ENCODE measurements at regions not wholly inside any gene's neighbourhood (a gene's known extent, or its start where the extent isn't known, plus 50 kb on each side); places are given as distances from the start of the nearest gene placed in this dataset.
"Not testable (repeated sequence)": the region's sequence is repeated elsewhere in the genome, so short reads cannot be mapped to it uniquely, and the experiment has no call there.

DNA sequence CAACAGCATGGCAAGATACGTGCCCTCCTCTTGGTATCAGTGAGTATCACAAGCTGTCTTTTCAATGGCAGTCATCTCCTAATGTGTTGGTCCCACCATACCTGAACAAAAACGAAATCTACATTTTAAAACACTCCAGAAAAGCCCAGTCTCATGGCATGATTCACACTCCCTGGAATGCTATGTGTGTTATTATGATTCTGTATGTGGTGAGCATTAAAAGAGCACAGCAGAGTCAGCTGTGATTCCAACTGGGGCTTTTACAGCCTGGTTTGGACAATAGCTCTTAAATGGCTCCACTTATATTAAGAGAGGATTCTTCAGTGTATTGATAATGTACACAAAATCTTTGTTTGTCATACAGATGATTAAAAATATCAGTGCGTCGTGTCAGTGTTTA, 274.1 kb upstream of the GK2 start:
- H3K36me3 ChIP-seq, result no peaks in the 10 kb centered on the region
- H3K27ac ChIP-seq, result no peak overlapping the region
- no peak for DNase-seq
- no peak overlapping the region for H3K4me3 ChIP-seq (replicated peaks in 1 of 3)
- no peaks in the 10 kb centered on the region for H3K9me3 ChIP-seq
- no peaks in the 10 kb centered on the region for H3K27me3 ChIP-seq
- WGBS, 2 donors, result 81 to 86% methylated on average over 4 of the region's 4 CpGs
- intact Hi-C loops (cut with DNase I), result no loop called here
- H3K4me1 ChIP-seq, result no peaks in the 10 kb centered on the region
- TF ChIP-seq, protein P1, sequence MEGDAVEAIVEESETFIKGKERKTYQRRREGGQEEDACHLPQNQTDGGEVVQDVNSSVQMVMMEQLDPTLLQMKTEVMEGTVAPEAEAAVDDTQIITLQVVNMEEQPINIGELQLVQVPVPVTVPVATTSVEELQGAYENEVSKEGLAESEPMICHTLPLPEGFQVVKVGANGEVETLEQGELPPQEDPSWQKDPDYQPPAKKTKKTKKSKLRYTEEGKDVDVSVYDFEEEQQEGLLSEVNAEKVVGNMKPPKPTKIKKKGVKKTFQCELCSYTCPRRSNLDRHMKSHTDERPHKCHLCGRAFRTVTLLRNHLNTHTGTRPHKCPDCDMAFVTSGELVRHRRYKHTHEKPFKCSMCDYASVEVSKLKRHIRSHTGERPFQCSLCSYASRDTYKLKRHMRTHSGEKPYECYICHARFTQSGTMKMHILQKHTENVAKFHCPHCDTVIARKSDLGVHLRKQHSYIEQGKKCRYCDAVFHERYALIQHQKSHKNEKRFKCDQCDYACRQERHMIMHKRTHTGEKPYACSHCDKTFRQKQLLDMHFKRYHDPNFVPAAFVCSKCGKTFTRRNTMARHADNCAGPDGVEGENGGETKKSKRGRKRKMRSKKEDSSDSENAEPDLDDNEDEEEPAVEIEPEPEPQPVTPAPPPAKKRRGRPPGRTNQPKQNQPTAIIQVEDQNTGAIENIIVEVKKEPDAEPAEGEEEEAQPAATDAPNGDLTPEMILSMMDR (IDR thresholded peaks at IDR 0.05), result no peak
- TF ChIP-seq POLR2A (IDR thresholded peaks at IDR 0.05), result no peak

DNA sequence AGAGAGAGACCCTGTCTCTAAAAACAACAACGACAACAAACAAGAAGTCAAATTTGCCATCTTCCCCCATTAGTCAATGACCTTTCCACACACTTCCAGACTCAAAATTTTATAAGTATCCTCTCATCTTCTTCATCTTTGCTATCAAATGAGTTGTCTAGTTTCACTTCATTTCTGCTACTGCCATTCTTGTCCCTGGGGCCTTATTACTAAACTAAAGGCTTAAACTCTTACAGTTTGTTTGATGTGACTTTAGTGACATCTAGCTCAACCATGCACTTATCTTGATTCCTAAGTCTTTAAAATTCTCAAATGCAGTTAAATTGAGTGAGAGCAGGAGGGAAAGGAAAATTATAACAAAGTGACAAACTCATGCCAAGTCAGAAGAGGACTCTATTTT, 271.8 kb upstream of the GK2 start:
- TF ChIP-seq, protein P1 (IDR thresholded peaks at IDR 0.05), result no peak
- no peak for TF ChIP-seq POLR2A (IDR thresholded peaks at IDR 0.05)
- no peak overlapping the region for H3K4me3 ChIP-seq (replicated peaks in 1 of 3)
- DNase-seq, result no peak
- H3K9me3 ChIP-seq, result no peaks in the 10 kb centered on the region
- no peaks in the 10 kb centered on the region for H3K4me1 ChIP-seq
- no peaks in the 10 kb centered on the region for H3K36me3 ChIP-seq
- no peak overlapping the region for H3K27ac ChIP-seq
- no peaks in the 10 kb centered on the region for H3K27me3 ChIP-seq
- WGBS, 2 donors, result 97% methylated on average over 1 of the region's 1 CpG
- intact Hi-C loops (cut with DNase I), result no loop called here

DNA sequence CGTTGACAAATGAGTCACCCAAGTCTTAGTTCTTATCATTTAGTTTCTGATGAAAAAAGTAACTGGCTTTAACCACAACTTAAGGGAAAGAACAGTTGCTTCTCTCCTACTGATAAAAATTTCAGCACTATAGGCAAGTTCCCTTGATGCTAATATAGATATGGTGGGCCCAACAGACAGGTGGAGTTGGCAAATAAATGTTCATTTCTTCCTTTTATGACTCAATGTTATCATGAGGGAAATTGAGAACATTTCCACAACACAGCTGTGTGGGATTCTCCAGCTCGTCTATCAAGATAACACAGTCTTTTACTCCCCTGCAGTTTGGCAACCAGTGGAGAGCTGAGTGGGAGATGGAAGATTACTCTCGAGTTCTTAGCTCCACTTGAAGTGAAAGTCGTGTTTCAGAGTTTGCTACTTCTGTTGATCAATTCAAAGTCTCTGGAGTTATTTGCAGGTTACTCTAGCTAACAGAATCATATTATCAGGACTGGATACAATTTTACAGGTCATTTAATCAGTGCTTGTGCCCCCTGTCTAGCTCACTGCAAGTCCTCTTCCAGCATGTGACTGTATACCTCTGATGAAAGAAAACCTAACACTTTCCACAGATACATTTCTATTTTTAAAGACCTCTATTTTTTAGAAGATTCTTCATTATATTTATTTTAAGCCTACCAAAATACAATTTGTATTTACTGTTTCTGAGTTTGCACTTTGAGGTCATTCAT, 270.6 kb upstream of the GK2 start:
- DNase-seq, result no peak
- TF ChIP-seq, protein P1 (IDR thresholded peaks at IDR 0.05), result no peak
- no peak for TF ChIP-seq POLR2A (IDR thresholded peaks at IDR 0.05)
- Histone ChIP-seq H3K4me1 (no peaks in the 10 kb centered on the region), H3K36me3 (no peaks in the 10 kb centered on the region), H3K27ac (no peak overlapping the region), H3K9me3 (no peaks in the 10 kb centered on the region), H3K4me3 (replicated peaks in 1 of 3) (no peak overlapping the region), H3K27me3 (no peaks in the 10 kb centered on the region)
- intact Hi-C loops (cut with DNase I), result no loop called here
- 41 to 61% methylated on average over 4 of the region's 4 CpGs for WGBS, 2 donors

DNA sequence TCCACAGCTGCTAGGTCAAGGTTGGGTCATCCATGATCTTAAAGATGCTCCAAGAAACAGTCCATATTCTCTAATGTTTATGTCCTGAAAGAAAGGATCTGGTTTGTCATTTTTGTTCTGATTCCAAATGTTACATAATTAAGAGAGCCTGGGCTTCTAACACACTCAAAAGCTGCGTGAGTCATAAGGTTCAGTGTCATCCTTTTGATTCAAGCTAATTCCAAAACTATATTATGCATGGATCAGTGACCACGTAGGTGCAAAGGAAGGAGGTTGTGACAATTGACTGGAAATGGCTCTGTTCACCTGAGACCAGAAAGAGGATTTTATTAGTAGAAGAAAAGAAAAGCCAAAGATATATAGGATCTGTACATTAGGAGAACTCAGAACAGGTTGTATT, 268.7 kb upstream of the GK2 start:
- DNase-seq, result no peak
- intact Hi-C loops (cut with DNase I), result no loop called here
- no peaks in the 10 kb centered on the region for H3K9me3 ChIP-seq
- WGBS, 2 donors, result 79 to 88% methylated on average over 2 of the region's 2 CpGs
- no peak overlapping the region for H3K27ac ChIP-seq
- H3K27me3 ChIP-seq, result no peaks in the 10 kb centered on the region
- TF ChIP-seq POLR2A (IDR thresholded peaks at IDR 0.05), result no peak
- TF ChIP-seq, protein P1 (IDR thresholded peaks at IDR 0.05), result no peak
- H3K4me1 ChIP-seq, result no peaks in the 10 kb centered on the region
- no peak overlapping the region for H3K4me3 ChIP-seq (replicated peaks in 1 of 3)
- H3K36me3 ChIP-seq, result no peaks in the 10 kb centered on the region

DNA sequence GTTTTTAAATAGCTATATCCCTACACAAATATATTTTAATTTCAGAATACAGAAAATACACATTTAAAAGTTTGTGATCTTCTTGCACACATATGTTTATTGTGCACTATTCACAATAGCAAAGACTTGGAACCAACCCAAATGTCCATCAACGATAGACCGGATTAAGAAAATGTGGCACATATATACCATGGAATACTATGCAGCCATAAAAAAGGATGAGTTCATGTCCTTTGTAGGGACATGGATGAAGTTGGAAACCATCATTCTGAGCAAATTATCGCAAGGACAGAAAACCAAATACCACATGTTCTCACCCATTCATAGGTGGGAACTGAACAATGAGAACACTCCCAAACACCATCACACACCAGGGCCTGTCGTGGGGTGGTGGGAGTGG, 266.9 kb upstream of the GK2 start:
- intact Hi-C loops (cut with DNase I); DNase-seq; H3K4me3 ChIP-seq (replicated peaks in 1 of 3); H3K4me1 ChIP-seq; H3K36me3 ChIP-seq; H3K9me3 ChIP-seq; H3K27me3 ChIP-seq; H3K27ac ChIP-seq: not testable (repeated sequence)
- WGBS, 2 donors, result 95 to 96% methylated on average over 4 of the region's 4 CpGs

Data from thyroid gland (tissue), 4 donors.